Mammary epithelial cell (primary cell): ENCODE measurements at regions not wholly inside any gene's neighbourhood (a gene's known extent, or its start where the extent isn't known, plus 50 kb on each side); places are given as distances from the start of the nearest gene placed in this dataset.

Source experiments
- EZH2 ChIP-seq: IDR thresholded peaks from 2 replicates; pipeline ENCODE4 v1.6.1; 2012; ENCODE audit warnings: low read length, inconsistent platforms, borderline replicate concordance
- TF ChIP-seq, protein P1 (sequence below), 2 donors: IDR thresholded peaks in 1 of 2; conservative IDR thresholded peaks in 1 of 2; 2 replicates each; pipeline ENCODE4 v1.5.1; 2011 to 2012; ENCODE audit warnings: inconsistent platforms in 2 of 2, low read length in 2 of 2, mild to moderate bottlenecking in 2 of 2, control low read depth in 1 of 2, low read depth in 1 of 2; ENCODE audit not compliant: insufficient read depth in 1 of 2; ENCODE audit errors: extremely low read depth in 1 of 2

- TF ChIP-seq, protein P1, sequence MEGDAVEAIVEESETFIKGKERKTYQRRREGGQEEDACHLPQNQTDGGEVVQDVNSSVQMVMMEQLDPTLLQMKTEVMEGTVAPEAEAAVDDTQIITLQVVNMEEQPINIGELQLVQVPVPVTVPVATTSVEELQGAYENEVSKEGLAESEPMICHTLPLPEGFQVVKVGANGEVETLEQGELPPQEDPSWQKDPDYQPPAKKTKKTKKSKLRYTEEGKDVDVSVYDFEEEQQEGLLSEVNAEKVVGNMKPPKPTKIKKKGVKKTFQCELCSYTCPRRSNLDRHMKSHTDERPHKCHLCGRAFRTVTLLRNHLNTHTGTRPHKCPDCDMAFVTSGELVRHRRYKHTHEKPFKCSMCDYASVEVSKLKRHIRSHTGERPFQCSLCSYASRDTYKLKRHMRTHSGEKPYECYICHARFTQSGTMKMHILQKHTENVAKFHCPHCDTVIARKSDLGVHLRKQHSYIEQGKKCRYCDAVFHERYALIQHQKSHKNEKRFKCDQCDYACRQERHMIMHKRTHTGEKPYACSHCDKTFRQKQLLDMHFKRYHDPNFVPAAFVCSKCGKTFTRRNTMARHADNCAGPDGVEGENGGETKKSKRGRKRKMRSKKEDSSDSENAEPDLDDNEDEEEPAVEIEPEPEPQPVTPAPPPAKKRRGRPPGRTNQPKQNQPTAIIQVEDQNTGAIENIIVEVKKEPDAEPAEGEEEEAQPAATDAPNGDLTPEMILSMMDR (conservative IDR thresholded peaks at IDR 0.05 in 1 of 2, IDR thresholded peaks at IDR 0.05 in 1 of 2; ENCODE audit: extremely low read depth in 1 of 2, insufficient read depth in 1 of 2, low read depth in 1 of 2, low read length in 2 of 2) = no peak
- no peak for TF ChIP-seq EZH2
These were observed 117.0 kb upstream of the C11orf87 start for GRCh38 chr11:109305009-109305408.
